NK-92 treated with Interleukin-12 subunit alpha and Interleukin-12 subunit beta, amount 100 ng/mL, for 24 hours (cell line): ENCODE measurements at regions not wholly inside any gene's neighbourhood (a gene's known extent, or its start where the extent isn't known, plus 50 kb on each side); places are given as distances from the start of the nearest gene placed in this dataset.
"Not testable (repeated sequence)": the region's sequence is repeated elsewhere in the genome, so short reads cannot be mapped to it uniquely, and the experiment has no call there.

Experiments used
- DNase-seq: peaks from one replicate; lab custom pipeline; 2025; lab: John Stamatoyannopoulos, UW

- DNase-seq, result no peak
These were observed 261.9 kb downstream of the CBLL2 start for GRCh38 chrX:22534643-22535042.

GRCh38 chrX:22536746-22537304 is 264.1 kb downstream of the CBLL2 start:
- DNase-seq, result no peak

DNA sequence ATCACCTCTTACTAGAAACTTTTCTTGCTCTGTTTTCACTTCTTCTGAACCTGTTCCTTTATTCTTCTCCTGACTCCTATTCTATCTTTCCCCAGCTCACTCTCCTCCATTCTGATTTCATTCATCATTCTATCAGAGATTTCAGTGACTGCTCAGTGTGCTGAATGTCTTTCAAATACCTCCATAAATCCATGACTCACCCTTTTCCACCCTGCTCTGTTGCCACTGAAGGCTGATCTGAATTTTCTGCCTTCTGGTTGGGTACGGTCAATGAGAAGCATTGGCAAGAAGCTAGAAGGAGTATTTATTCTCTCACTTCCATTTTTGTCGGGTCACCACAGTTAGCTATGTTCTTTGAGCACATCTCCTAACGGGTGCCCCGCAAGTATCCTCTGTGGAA is 265.9 kb downstream of the CBLL2 start:
- no peak for DNase-seq

DNA sequence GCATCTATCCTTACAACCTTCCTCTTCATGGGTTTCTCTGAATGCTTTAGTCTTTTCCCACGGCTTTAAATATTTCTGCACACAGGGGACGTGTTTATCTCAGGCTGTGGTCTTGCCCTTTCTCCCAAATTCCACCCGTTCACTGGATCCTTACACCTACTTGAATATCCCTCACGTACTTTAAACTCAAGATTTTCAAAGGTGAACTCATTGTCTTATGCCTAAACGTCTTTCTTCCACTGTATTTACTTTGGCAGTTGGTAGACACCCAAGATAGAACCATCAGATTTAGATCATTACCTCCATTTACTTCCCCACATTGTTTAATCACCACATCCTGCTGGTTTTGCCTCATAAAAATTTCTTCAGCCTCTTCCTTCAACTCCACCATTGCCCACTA is 269.2 kb downstream of the CBLL2 start:
- no peak for DNase-seq

DNA sequence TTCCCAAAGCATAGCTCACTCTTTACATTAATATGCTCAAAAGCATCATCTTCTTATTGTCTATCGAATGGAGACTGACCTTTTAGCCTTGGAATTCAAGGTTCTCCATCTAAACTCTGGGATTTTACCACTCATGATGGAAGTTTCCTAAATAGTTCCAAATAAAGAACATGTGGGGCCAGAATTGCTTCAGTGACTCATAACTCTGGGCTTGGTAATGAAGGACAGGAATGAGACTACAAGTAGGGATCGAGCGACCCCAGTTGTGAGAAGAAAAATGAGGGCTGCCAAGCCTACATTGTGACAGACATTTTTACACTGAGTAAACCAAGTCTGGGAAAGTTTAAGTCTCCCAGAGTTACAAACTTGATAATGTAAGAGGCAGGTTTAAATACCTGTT is 269.9 kb downstream of the CBLL2 start:
- no peak for DNase-seq

DNA sequence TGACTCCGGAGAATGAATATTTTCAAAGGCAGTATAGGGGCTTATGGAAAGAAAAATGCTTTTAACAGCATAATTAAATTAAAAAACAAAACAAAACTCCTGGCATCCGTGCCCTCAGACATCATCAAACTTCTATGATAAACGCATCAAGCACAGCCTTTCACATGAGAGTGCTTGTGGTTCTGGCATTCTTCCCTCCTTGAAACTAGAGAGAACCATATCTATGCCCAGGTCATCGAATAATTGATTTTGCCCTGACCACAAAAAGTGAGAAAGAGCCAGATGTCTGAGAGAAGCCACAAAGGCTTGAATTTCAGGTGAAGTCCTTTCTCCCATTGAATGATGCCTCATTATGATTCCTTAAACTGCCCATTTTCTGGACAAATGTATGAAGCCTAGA is 286.8 kb downstream of the CBLL2 start:
- DNase-seq, result no peak

- no peak for DNase-seq
These were observed 302.6 kb downstream of the CBLL2 start for GRCh38 chrX:22575161-22575845.

- no peak for DNase-seq
These were observed 304.5 kb downstream of the CBLL2 start for GRCh38 chrX:22577181-22577580.

GRCh38 chrX:22585831-22586230 is 313.1 kb downstream of the CBLL2 start:
- DNase-seq, result no peak

DNA sequence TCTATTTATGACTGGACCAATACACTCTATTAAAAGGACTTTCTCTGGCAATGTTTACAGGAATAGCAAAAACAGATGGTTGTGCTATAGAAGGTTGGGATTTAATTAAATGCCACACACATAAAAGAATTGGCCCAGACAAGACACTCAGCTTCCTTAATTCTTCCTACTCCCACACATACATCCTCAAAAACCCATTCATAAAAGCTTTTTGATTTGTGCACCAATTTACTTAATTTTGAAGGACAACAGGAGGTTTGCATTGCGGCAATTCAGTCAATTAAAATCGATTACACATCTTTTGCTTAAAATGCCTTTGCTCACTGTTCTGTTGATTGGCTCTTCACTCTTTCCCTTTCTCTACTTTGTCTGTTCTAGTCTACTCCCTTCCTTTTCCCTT is 317.1 kb downstream of the CBLL2 start:
- no peak for DNase-seq

GRCh38 chrX:22594766-22595165 is 322.1 kb downstream of the CBLL2 start:
- DNase-seq, result no peak

GRCh38 chrX:22603060-22603459 is 330.3 kb downstream of the CBLL2 start:
- DNase-seq, result no peak

DNA sequence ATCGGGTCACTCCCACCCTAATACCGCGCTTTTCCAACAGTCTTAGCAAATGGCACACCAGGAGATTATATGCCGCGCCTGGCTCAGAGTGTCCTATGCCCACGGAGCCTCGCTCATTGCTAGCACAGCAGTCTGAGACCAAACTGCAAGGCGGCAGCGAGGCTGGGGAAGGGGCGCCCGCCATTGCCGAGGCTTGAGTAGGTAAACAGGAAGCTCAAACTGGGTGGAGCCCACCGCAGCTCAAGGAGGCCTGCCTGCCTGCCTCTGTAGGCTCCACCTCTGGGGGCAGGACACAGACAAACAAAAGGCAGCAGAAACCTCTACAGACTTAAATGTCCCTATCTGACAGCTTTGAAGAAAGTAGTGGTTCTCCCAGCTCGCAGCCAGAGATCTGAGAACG is 336.7 kb downstream of the CBLL2 start:
- DNase-seq, result not testable (repeated sequence)

DNA sequence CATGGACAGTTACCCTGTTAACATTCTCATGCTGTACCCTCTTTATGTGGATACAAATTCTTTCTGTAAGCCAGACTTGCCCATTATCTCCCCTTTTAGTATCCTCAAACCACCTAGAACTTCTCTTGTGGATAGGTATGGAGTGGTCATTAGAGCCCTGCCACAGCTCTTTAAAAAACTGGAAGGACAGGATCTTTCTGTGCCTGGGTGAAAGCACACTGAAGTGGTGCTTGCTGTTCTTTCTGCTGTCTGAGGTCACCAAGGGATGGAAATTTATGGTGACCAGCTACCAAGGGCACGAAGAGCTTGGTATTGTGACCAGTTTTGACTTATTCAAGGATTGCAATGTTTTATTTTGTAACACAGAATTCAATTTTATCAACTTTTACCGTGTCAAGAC is 344.2 kb downstream of the CBLL2 start:
- DNase-seq, result no peak

GRCh38 chrX:22627576-22627975 is 354.9 kb downstream of the CBLL2 start:
- no peak for DNase-seq

- no peak for DNase-seq
These were observed 355.6 kb downstream of the CBLL2 start for GRCh38 chrX:22628275-22628674.

GRCh38 chrX:22629105-22629725 is 356.5 kb downstream of the CBLL2 start:
- no peak for DNase-seq

DNA sequence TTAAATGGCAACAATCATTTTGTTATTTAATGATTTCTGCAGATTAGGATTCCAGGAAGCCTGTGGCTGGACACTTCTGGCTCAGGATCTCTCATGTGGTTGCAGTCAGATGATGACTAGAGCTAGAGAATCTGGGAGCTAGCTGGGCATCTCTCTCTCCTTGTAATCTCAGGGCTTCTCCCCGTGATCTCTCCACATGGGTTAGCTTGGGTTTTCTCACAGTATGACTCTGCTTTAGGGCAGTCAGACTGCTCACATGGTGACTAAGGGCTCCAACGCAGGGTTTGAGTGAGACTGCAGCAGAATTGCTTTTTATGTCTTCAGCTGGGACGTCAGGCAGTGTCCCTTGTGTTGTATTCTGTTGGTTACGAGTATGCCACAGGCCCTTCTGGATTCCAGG is 361.4 kb downstream of the CBLL2 start:
- DNase-seq, result no peak

- no peak for DNase-seq
These were observed 362.0 kb downstream of the CBLL2 start for GRCh38 chrX:22634751-22635150.

- DNase-seq, result no peak
These were observed 351.5 kb upstream of the DDX53 start for GRCh38 chrX:22648281-22648680.

DNA sequence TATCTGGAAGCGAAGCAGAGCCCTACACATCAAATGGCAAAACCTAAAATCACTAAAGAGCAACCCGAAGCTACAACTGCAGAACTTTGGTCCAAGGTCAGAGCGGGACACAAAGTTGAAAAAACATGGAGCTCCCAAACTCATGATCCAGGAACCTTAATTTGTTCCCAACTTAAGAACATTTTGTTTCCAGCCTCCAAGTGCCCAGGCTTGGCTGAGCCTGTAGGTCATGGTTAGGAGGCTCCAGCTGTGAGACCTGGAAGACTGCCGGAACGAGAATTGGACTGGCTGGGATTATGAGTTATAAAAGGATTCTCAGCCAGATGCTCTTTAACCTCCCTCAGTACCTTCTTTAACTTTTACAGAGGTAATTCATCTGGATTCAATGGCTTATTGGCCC is 349.1 kb upstream of the DDX53 start:
- DNase-seq, result no peak

DNA sequence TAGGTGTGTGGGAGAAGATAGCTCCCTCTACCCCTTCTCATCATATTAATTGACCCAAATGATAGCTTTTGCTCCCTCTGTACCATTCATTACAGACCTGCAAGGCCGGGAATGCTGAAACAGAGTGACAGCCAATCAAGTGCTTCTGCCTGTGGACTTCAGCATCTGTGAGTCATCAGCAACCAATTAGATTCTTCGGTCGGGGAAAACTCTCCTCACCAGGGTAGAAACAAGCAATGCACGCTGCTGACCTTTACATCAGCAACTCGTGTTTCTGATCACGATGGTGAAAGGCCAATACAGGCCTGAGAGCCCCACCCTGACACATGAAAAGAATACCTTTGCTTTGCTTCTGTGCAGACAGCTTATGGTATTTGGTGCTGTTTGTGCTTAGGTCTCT is 347.2 kb upstream of the DDX53 start:
- no peak for DNase-seq

- DNase-seq, result no peak
These were observed 339.0 kb upstream of the DDX53 start for GRCh38 chrX:22660756-22661155.

DNA sequence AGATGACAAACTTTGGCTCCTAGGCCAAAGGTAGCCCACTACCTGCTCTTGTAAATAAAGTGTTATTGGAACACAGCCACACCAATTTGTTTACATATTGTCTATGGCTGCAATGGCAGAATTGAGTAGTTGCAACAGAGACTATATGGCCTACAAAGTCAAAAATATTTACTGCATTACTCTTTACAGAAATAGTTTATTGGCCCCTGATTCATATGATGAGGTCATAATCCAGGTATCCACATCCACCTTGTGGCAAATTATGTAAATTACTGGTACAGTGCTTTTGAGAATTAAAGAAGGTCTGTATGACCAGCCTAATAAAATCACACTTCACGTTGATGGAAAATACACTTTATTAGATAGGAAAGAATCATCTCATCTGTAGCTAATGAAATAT is 337.0 kb upstream of the DDX53 start:
- DNase-seq, result no peak
